ENCODE measurements at regions not wholly inside any gene's neighbourhood (a gene's known extent, or its start where the extent isn't known, plus 50 kb on each side); places are given as distances from the start of the nearest gene placed in this dataset.

DNA sequence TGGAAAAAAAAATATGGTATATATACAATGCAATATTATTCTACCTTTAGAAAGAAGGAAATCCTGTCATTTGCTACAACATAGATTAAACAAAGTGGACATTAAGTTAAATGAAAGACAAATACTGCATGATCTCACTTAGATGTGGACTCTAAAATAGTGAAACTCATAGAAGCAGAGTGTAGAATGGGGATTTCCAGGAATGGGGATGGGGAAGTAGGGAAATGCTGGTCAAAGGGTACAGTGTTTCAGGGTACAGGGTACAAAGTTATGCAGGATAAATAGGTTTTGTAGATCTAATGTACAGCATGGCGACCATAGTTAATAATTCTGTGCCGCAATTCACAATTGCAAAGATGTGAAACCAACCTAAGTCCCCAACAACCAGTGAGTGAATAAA is 385.5 kb downstream of the SFMBT2 start (continued):
- TF ChIP-seq ZNF512 (CRISPR knock-in tag; IDR thresholded peaks at IDR 0.05; ENCODE audit: borderline replicate concordance) = no peak
- no peak for TF ChIP-seq JAZF1 (CRISPR knock-in tag; IDR thresholded peaks at IDR 0.05)
- no peak for TF ChIP-seq ATF1 (CRISPR knock-in tag; IDR thresholded peaks at IDR 0.05)

DNA sequence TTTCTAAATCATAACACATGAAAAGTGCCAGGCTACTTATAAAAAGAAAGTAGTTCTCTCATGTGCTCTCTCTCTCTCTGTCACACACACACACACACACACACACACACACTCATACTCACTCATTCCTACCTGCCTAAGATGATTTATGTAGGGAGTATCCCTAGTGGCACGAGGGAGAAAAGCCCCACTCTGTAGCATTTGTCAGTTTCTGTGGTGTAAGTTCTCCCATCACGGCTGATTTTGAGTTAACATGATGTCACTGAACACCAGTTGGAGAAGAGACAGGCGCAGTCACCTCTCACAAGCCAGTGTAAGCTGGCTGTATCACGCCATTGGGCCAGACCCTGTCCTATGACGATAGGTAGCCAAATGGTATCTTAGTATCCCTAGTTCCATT is 395.4 kb downstream of the SFMBT2 start:
- H3K36me3 Mint-ChIP-seq = peaks cover 7% of the 10 kb centered on the region
- DNase-seq (ENCODE audit: low spot score) (no peak), ATAC-seq (no peak)
- no peaks in the 10 kb centered on the region for H3K27me3 Mint-ChIP-seq (ENCODE audit: low read depth)
- no peak overlapping the region for H3K4me3 Mint-ChIP-seq
- peaks cover 6% of the 10 kb centered on the region; the same call in 1 of the 2 replicates for H3K4me1 Mint-ChIP-seq
- peaks cover 19% of the 10 kb centered on the region for H3K9me3 Mint-ChIP-seq
- CTCF ChIA-PET = no interaction called here
- H3K27ac Mint-ChIP-seq = no peak overlapping the region
- POLR2A ChIA-PET = no interaction called here
- TF ChIP-seq ZNF396 (CRISPR knock-in tag; IDR thresholded peaks at IDR 0.05; ENCODE audit: borderline replicate concordance) = no peak
- no peak for TF ChIP-seq ZNF317 (CRISPR knock-in tag; IDR thresholded peaks at IDR 0.05; ENCODE audit: borderline replicate concordance, low read depth)
- TF ChIP-seq, protein P1, sequence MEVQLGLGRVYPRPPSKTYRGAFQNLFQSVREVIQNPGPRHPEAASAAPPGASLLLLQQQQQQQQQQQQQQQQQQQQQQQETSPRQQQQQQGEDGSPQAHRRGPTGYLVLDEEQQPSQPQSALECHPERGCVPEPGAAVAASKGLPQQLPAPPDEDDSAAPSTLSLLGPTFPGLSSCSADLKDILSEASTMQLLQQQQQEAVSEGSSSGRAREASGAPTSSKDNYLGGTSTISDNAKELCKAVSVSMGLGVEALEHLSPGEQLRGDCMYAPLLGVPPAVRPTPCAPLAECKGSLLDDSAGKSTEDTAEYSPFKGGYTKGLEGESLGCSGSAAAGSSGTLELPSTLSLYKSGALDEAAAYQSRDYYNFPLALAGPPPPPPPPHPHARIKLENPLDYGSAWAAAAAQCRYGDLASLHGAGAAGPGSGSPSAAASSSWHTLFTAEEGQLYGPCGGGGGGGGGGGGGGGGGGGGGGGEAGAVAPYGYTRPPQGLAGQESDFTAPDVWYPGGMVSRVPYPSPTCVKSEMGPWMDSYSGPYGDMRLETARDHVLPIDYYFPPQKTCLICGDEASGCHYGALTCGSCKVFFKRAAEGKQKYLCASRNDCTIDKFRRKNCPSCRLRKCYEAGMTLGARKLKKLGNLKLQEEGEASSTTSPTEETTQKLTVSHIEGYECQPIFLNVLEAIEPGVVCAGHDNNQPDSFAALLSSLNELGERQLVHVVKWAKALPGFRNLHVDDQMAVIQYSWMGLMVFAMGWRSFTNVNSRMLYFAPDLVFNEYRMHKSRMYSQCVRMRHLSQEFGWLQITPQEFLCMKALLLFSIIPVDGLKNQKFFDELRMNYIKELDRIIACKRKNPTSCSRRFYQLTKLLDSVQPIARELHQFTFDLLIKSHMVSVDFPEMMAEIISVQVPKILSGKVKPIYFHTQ (CRISPR knock-in tag; IDR thresholded peaks at IDR 0.05) = no peak
- no peak for TF ChIP-seq JUN (CRISPR knock-in tag; IDR thresholded peaks at IDR 0.05)
- TF ChIP-seq SMAD4 (CRISPR knock-in tag; IDR thresholded peaks at IDR 0.05) = no peak
- TF ChIP-seq GRHL2 (CRISPR knock-in tag; IDR thresholded peaks at IDR 0.05; ENCODE audit: insufficient replicate concordance, severe bottlenecking) = no peak
- no peak for TF ChIP-seq EMX1 (CRISPR knock-in tag; IDR thresholded peaks at IDR 0.05)
- TF ChIP-seq TEAD1 (CRISPR knock-in tag; IDR thresholded peaks at IDR 0.05) = no peak
- TF ChIP-seq, protein P2, sequence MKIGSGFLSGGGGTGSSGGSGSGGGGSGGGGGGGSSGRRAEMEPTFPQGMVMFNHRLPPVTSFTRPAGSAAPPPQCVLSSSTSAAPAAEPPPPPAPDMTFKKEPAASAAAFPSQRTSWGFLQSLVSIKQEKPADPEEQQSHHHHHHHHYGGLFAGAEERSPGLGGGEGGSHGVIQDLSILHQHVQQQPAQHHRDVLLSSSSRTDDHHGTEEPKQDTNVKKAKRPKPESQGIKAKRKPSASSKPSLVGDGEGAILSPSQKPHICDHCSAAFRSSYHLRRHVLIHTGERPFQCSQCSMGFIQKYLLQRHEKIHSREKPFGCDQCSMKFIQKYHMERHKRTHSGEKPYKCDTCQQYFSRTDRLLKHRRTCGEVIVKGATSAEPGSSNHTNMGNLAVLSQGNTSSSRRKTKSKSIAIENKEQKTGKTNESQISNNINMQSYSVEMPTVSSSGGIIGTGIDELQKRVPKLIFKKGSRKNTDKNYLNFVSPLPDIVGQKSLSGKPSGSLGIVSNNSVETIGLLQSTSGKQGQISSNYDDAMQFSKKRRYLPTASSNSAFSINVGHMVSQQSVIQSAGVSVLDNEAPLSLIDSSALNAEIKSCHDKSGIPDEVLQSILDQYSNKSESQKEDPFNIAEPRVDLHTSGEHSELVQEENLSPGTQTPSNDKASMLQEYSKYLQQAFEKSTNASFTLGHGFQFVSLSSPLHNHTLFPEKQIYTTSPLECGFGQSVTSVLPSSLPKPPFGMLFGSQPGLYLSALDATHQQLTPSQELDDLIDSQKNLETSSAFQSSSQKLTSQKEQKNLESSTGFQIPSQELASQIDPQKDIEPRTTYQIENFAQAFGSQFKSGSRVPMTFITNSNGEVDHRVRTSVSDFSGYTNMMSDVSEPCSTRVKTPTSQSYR (CRISPR knock-in tag; IDR thresholded peaks at IDR 0.05) = no peak
- no peak for TF ChIP-seq ZNF532 (CRISPR knock-in tag; IDR thresholded peaks at IDR 0.05; ENCODE audit: borderline replicate concordance)
- no peak for TF ChIP-seq ATF3 (CRISPR knock-in tag; conservative IDR thresholded peaks at IDR 0.05)
- TF ChIP-seq E2F4 (CRISPR knock-in tag; IDR thresholded peaks at IDR 0.05; ENCODE audit: borderline replicate concordance, low read depth) = no peak
- no peak for TF ChIP-seq TEAD4 (CRISPR knock-in tag; IDR thresholded peaks at IDR 0.05)
- TF ChIP-seq GABPB1 (CRISPR knock-in tag; IDR thresholded peaks at IDR 0.05) = no peak
- TF ChIP-seq ZNF416 (CRISPR knock-in tag; IDR thresholded peaks at IDR 0.05) = no peak
- no peak for TF ChIP-seq NFYB (CRISPR knock-in tag; conservative IDR thresholded peaks at IDR 0.05; ENCODE audit: low read depth)
- TF ChIP-seq USF1 (CRISPR knock-in tag; IDR thresholded peaks at IDR 0.05) = no peak
- TF ChIP-seq FOXP4 (CRISPR knock-in tag; IDR thresholded peaks at IDR 0.05) = no peak
